Heart right ventricle (tissue), 16 donors: ENCODE measurements at regions not wholly inside any gene's neighbourhood (a gene's known extent, or its start where the extent isn't known, plus 50 kb on each side); places are given as distances from the start of the nearest gene placed in this dataset.
A peak's percentile ranks its signal among the peaks of the same experiment; 100 is the strongest.

ENCODE experiments used
- ATAC-seq, 8 donors: fragments of 200-7000 bp; cut with Tn5 transposase; one replicate each; pipeline ENCODE4 v1.9.1; 2020; ENCODE audit warnings: mild to moderate bottlenecking in 8 of 8, moderate library complexity in 8 of 8, moderate number of reproducible peaks in 1 of 8
- DNase-seq, 2 donors: peaks; one replicate each; pipeline ENCODE4 v3.0.0-alpha.2; 2020
- H3K27ac ChIP-seq, 10 donors: fragments of 200-600 bp; sonication (generic) in 2 of 10; one replicate each; pipeline versions ENCODE4 v1.5.0 to v1.8.0; 2020 to 2022; ENCODE audit warnings: mild to moderate bottlenecking in 3 of 10
- H3K27me3 ChIP-seq, 7 donors: fragments of 200-600 bp; one replicate each; pipeline ENCODE4 v1.8.0; 2021 to 2022; ENCODE audit warnings: mild to moderate bottlenecking in 2 of 7
- H3K36me3 ChIP-seq, 9 donors: fragments of 200-600 bp; sonication (generic) in 1 of 9; one replicate each; pipeline versions ENCODE4 v1.5.0 to v1.8.0; 2020 to 2022; ENCODE audit warnings: mild to moderate bottlenecking in 2 of 9
- H3K4me1 ChIP-seq, 9 donors: fragments of 200-600 bp; sonication (generic) in 1 of 9; one replicate each; pipeline versions ENCODE4 v1.5.0 to v1.8.0; 2020 to 2022; ENCODE audit warnings: mild to moderate bottlenecking in 4 of 9
- H3K4me3 ChIP-seq, 10 donors: fragments of 200-600 bp; sonication (generic) in 2 of 10; one replicate each; pipeline versions ENCODE4 v1.5.0 to v1.8.0; 2020 to 2022; ENCODE audit warnings: mild to moderate bottlenecking in 7 of 10, moderate library complexity in 2 of 10
- H3K9me3 ChIP-seq, 11 donors: fragments of 200-600 bp in 10 of 11; sonication (generic) in 2 of 11; one replicate each; pipeline versions ENCODE4 v1.5.0 to v1.8.0; 2013 to 2022; ENCODE audit warnings: mild to moderate bottlenecking in 2 of 11, control low read depth in 1 of 11, moderate library complexity in 1 of 11
- WGBS, 2 donors: extraction: QIAGEN DNeasy Blood & Tissue Kit; methylation state at CpG; one replicate each; pipeline ENCODE4 v1.1.7; 2013; ENCODE audit warnings: inconsistent platforms in 1 of 2; 5-methylcytosine and 5-hydroxymethylcytosine counted together
- intact Hi-C, 10 donors: fragments of 100-400 bp; cut with DNase I; formaldehyde crosslinking; loops; one replicate each; pipeline versions ENCODE4 v1.11.1 to v1.14.2; 2022
- TF ChIP-seq, protein P1 (sequence below), 9 donors: fragments of 200-600 bp; sonication (generic) in 2 of 9; IDR thresholded peaks; one replicate each; pipeline versions ENCODE4 v1.5.0 to v1.8.0; 2021 to 2022; ENCODE audit warnings: antibody characterized with exemption in 9 of 9, mild to moderate bottlenecking in 5 of 9, moderate library complexity in 1 of 9
- donor health status: Arrhythmogenic right ventricular cardiomyopathy.
- donor health status: ischemic (EF 13 %, LVEDD 7.1; RV severe dilation, severe dysfunction).
- donor health status: healthy with polysubstance abuse.
- donor health status: DM: no; HTN: yes; CAD: no.
- donor health status: DM: no; HTN: no; CAD: no.
- donor health status: ischemic (EF 25% LVEDD 6.9; RV normal size, moderate dysfunction).
- donor health status: ischemic (EF 25% LVEDD 5.7; RV mildly dilated, moderate dysfunction).
- donor health status: healthy.
- donor health status: DM: yes; HTN: yes; CAD: no.
- donor health status: Ischemic cardiomyopathy.
- donor health status: ischemic (EF 35%, LVEDD 5.7; RV mildly dilated, moderate dysfunction).
- donor health status: nonischemic (EF 11% LVEDD 7.7; RV severe dilation, severe dysfunction).
- donor health status: DM: yes; HTN: yes; CAD: no.
- donor health status: PGD.
- donor health status: ischemic (EF 29% LVEDD 5.4; RV normal size, mild dysfunction).
- donor health status: nonischemic (EF 23%, LVEDD 6.1; RV moderate dilation, normal function).

DNA sequence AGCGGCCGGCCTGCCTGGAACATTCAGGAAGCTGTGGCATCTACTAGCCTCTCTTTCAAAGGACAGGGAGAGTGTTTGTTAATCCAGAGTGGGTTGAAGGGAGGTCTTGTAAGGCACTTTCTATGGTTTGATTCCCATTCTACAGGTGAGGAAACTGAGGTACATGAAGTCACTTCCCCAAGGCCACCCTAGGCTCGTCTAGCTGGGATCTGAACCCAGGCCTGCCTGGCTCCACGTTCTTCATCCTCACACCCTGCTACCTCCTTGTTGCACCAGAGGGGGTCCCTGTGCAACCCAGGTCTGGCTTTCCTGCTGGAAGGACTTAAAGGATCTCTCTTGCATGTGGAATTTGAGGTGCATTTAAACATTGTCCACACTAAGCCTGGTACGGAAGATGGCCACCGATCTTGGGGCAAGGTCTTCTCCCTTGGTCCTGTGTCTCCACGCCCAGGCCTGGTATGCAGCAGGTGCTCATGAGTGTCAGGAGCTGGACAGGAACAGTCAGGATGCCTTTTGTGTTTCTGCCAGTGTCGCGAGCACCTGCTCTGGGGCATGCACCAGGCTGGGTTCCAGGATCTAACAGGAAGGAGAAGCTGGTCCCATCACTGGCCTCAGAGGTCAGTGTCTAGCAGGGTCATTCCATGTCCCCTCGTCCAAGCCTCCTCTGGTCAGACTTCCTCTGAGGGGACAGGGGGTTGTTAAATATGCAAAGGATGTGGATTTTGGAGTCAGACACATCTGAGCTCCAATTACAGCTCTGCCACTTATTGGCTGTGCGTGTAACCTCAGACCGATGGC, 103.2 kb upstream of the RUNX3 start:
- DNase-seq (no peak), ATAC-seq (no peak)
- intact Hi-C loops, result loop anchor here in 4 of 10 donors (5.0 to 10.0 kb wide), 4 partner anchors 69 to 188 kb away; partner anchors contain the start of gene RUNX3 (in 1 of the 4)
- Histone ChIP-seq H3K4me3 (no peak overlapping the region), H3K36me3 (no peaks in the 10 kb centered on the region), H3K27ac (peak overlapping the region in 1 of 10 donors; percentile 83), H3K4me1 (peaks cover 0 to 74% (median 0%) of the 10 kb centered on the region in 9 donors), H3K9me3 (no peaks in the 10 kb centered on the region), H3K27me3 (peaks cover 0 to 18% (median 5%) of the 10 kb centered on the region in 7 donors)
- WGBS, 2 donors, result 87 to 90% methylated on average over 12 of the region's 12 CpGs
- TF ChIP-seq, protein P1, sequence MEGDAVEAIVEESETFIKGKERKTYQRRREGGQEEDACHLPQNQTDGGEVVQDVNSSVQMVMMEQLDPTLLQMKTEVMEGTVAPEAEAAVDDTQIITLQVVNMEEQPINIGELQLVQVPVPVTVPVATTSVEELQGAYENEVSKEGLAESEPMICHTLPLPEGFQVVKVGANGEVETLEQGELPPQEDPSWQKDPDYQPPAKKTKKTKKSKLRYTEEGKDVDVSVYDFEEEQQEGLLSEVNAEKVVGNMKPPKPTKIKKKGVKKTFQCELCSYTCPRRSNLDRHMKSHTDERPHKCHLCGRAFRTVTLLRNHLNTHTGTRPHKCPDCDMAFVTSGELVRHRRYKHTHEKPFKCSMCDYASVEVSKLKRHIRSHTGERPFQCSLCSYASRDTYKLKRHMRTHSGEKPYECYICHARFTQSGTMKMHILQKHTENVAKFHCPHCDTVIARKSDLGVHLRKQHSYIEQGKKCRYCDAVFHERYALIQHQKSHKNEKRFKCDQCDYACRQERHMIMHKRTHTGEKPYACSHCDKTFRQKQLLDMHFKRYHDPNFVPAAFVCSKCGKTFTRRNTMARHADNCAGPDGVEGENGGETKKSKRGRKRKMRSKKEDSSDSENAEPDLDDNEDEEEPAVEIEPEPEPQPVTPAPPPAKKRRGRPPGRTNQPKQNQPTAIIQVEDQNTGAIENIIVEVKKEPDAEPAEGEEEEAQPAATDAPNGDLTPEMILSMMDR (IDR thresholded peaks at IDR 0.05), result no peak

DNA sequence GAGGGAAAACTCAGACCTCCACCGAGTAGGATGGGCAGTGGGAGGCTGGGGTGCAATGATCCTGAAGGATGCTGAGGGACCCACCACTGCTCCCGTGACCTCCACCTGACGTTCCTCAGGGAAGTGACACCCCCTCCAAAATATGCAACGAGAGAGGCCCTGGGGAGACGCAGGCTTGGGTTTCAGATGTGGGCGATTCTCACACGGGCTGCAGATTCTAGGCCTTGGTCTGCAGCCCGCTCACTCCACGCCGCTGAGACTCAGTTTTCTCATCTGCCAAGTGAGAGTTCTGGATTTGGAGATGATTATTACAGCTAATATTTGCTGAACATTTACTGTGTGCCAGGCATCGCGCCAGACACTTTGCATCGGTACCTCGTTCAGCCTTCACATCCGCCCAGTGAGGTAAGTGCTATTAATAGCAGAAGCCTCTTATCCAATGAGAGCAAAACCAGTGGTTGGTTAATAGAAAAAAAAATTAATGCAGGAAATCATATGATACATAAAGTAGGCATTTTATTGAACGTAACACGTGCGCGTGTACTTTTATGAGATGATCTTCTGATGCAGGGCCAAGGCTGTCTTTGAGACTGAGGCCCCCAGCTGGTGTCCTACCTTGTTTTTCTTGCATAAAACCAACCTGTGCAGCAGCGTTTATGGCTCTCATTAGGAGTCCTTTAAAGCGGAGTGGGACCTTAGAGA, 102.0 kb upstream of the RUNX3 start:
- peak in 5 of 8 donors; percentile 41 to 79 (median 73) for ATAC-seq
- TF ChIP-seq, protein P1 (IDR thresholded peaks at IDR 0.05), result no peak
- H3K36me3 ChIP-seq, result no peaks in the 10 kb centered on the region
- WGBS, 2 donors, result 47 to 52% methylated on average over 21 of the region's 21 CpGs
- peak overlapping the region in 1 of 10 donors; percentile 83 for H3K27ac ChIP-seq
- peaks cover 0 to 25% (median 5%) of the 10 kb centered on the region in 7 donors for H3K27me3 ChIP-seq
- H3K4me1 ChIP-seq, result peaks cover 0 to 80% (median 0%) of the 10 kb centered on the region in 9 donors
- H3K9me3 ChIP-seq, result no peaks in the 10 kb centered on the region
- intact Hi-C loops, result loop anchor here in 4 of 10 donors (5.0 to 10.0 kb wide), 4 partner anchors 70 to 187 kb away; partner anchors contain the start of gene RUNX3 (in 1 of the 4)
- DNase-seq, result peak; percentile 35 to 47
- no peak overlapping the region for H3K4me3 ChIP-seq

DNA sequence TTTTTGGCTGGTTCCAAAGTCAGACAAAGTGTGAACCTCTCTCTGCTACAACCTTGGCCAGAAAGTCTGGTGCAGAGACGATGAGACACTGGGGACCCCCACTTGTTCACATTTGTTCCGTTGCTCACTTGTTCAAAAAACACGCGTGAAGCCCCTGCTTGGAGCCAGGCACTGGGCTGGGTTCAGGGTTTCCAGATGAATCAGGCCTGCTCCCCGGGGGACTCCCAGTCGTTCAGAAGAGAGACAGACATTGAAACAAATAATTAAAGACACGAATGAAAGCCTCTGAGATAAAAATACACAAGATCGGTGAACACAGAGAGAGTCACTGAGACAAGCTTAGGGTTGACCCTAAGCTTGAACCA, 101.5 kb upstream of the RUNX3 start:
- TF ChIP-seq, protein P1 (IDR thresholded peaks at IDR 0.05), result no peak
- Histone ChIP-seq H3K4me1 (peaks cover 0 to 81% (median 0%) of the 10 kb centered on the region in 9 donors), H3K27ac (peak overlapping the region in 1 of 10 donors; percentile 22), H3K4me3 (no peak overlapping the region), H3K36me3 (no peaks in the 10 kb centered on the region), H3K9me3 (no peaks in the 10 kb centered on the region), H3K27me3 (peaks cover 0 to 25% (median 5%) of the 10 kb centered on the region in 7 donors)
- DNase-seq (no peak), ATAC-seq (no peak)
- WGBS, 2 donors, result 49 to 54% methylated on average over 8 of the region's 8 CpGs
- intact Hi-C loops, result loop anchor here in 4 of 10 donors (5.0 to 10.0 kb wide), 4 partner anchors 71 to 187 kb away; partner anchors contain the start of gene RUNX3 (in 1 of the 4)
